Mesenchymal stem cell (in vitro differentiated cells and primary cell): ENCODE measurements at regions not wholly inside any gene's neighbourhood (a gene's known extent, or its start where the extent isn't known, plus 50 kb on each side); places are given as distances from the start of the nearest gene placed in this dataset.

Source experiments
- DNase-seq: peaks from one replicate; pipeline ENCODE4 v3.0.0-alpha.2; 2013
- H2AFZ ChIP-seq: one replicate; pipeline ENCODE4 v1.6.1; 2013; ENCODE audit warnings: low read depth, mild to moderate bottlenecking, control low read depth, inconsistent platforms, low read length, moderate library complexity
- H2AK5ac ChIP-seq: 2 replicates; pipeline ENCODE4 v1.6.1; 2013; ENCODE audit warnings: low read length, moderate library complexity, mild to moderate bottlenecking, inconsistent platforms; ENCODE audit not compliant: severe bottlenecking
- H2BK120ac ChIP-seq: one replicate; pipeline ENCODE4 v1.6.1; 2013; ENCODE audit warnings: low read depth, mild to moderate bottlenecking, inconsistent platforms, low read length, moderate library complexity
- H2BK12ac ChIP-seq, 2 experiments: one replicate each; pipeline ENCODE4 v1.6.1; 2013; ENCODE audit warnings: inconsistent platforms in 2 of 2, low read length in 2 of 2, mild to moderate bottlenecking in 2 of 2, moderate library complexity in 2 of 2, control low read depth in 1 of 2
- H2BK15ac ChIP-seq: one replicate; pipeline ENCODE4 v1.6.1; 2013; ENCODE audit warnings: mild to moderate bottlenecking, low read depth, inconsistent platforms; ENCODE audit not compliant: poor library complexity, severe bottlenecking
- H2BK5ac ChIP-seq: 2 replicates; pipeline ENCODE4 v1.6.1; 2013; ENCODE audit warnings: low read depth, mild to moderate bottlenecking, low read length, control low read depth, inconsistent platforms; ENCODE audit not compliant: poor library complexity, severe bottlenecking
- H3K14ac ChIP-seq, 2 experiments: one replicate each; pipeline ENCODE4 v1.6.1; 2013; ENCODE audit warnings: inconsistent platforms in 2 of 2, low read length in 2 of 2, control low read depth in 1 of 2, mild to moderate bottlenecking in 1 of 2, moderate library complexity in 1 of 2
- H3K18ac ChIP-seq, 2 experiments: one replicate each; pipeline ENCODE4 v1.6.1; 2013; ENCODE audit warnings: inconsistent platforms in 2 of 2, low read length in 2 of 2, control low read depth in 1 of 2, low read depth in 1 of 2, mild to moderate bottlenecking in 1 of 2
- H3K23ac ChIP-seq, 2 experiments: one replicate each; pipeline ENCODE4 v1.6.1; 2013; ENCODE audit warnings: inconsistent platforms in 2 of 2, low read length in 2 of 2, mild to moderate bottlenecking in 2 of 2, moderate library complexity in 2 of 2, control low read depth in 1 of 2
- H3K27ac ChIP-seq: 2 replicates; pipeline ENCODE4 v1.5.1; 2013; ENCODE audit warnings: mild to moderate bottlenecking, moderate library complexity, low read length, control low read depth, inconsistent platforms; ENCODE audit not compliant: poor library complexity, severe bottlenecking
- H3K27me3 ChIP-seq, 2 experiments: 2 replicates each; pipeline versions ENCODE4 v1.6.1 to v1.7.0; 2013; ENCODE audit warnings: low read length in 2 of 2, mild to moderate bottlenecking in 2 of 2, moderate library complexity in 2 of 2, control low read depth in 1 of 2, inconsistent platforms in 1 of 2; ENCODE audit not compliant: control insufficient read depth in 1 of 2, insufficient read depth in 1 of 2
- H3K36me3 ChIP-seq, 2 experiments: 2 replicates each; pipeline versions ENCODE4 v1.6.1 to v1.7.0; 2013; ENCODE audit warnings: low read length in 2 of 2, control low read depth in 1 of 2, inconsistent platforms in 1 of 2, low read depth in 1 of 2, mild to moderate bottlenecking in 1 of 2; ENCODE audit not compliant: insufficient read depth in 2 of 2, control insufficient read depth in 1 of 2
- H3K4ac ChIP-seq, 2 experiments: one replicate each; pipeline ENCODE4 v1.6.1; 2013; ENCODE audit warnings: inconsistent platforms in 2 of 2, low read length in 2 of 2, mild to moderate bottlenecking in 2 of 2, moderate library complexity in 2 of 2, control low read depth in 1 of 2, low read depth in 1 of 2
- H3K4me1 ChIP-seq: 2 replicates; pipeline ENCODE4 v1.6.1; 2013; ENCODE audit warnings: low read depth, low read length, control low read depth; ENCODE audit not compliant: control insufficient read depth, insufficient read depth
- H3K4me2 ChIP-seq: 2 replicates; pipeline ENCODE4 v1.6.1; 2013; ENCODE audit warnings: low read length, mild to moderate bottlenecking, inconsistent platforms; ENCODE audit not compliant: poor library complexity, severe bottlenecking
- H3K4me3 ChIP-seq, 2 experiments: 2 replicates each; pipeline versions ENCODE4 v1.5.1 to v1.7.0; 2013; ENCODE audit warnings: low read length in 2 of 2, mild to moderate bottlenecking in 2 of 2, control low read depth in 1 of 2, low read depth in 1 of 2; ENCODE audit not compliant: insufficient read depth in 1 of 2
- H3K79me1 ChIP-seq: replicated peaks from 2 replicates; pipeline ENCODE4 v1.6.1; 2013; ENCODE audit warnings: mild to moderate bottlenecking, control low read depth, low read length, inconsistent platforms; ENCODE audit not compliant: poor library complexity, severe bottlenecking
- H3K9ac ChIP-seq: 2 replicates; pipeline ENCODE4 v1.7.0; 2013; ENCODE audit warnings: mild to moderate bottlenecking, low read length, moderate library complexity
- H3K9me3 ChIP-seq: 2 replicates; pipeline ENCODE4 v1.7.0; 2013; ENCODE audit warnings: mild to moderate bottlenecking, low read length; ENCODE audit not compliant: control insufficient read depth
- H4K8ac ChIP-seq: one replicate; pipeline ENCODE4 v1.6.1; 2013; ENCODE audit warnings: inconsistent platforms, mild to moderate bottlenecking, low read length, moderate library complexity
- H4K91ac ChIP-seq: one replicate; pipeline ENCODE4 v1.6.1; 2013; ENCODE audit warnings: mild to moderate bottlenecking, low read length, inconsistent platforms
- WGBS: methylation state at CpG from one replicate; pipeline ENCODE4 v1.1.7; 2013; ENCODE audit warnings: mixed read lengths; 5-methylcytosine and 5-hydroxymethylcytosine counted together

- Histone ChIP-seq H3K18ac (no peak overlapping the region), H3K9me3 (no peaks in the 10 kb centered on the region), H4K91ac (no peak overlapping the region), H3K4me3 (no peak overlapping the region), H3K79me1 (no peaks in the 10 kb centered on the region), H3K4me1 (no peaks in the 10 kb centered on the region), H2AFZ (no peak overlapping the region), H2BK12ac (no peak overlapping the region), H3K9ac (no peak overlapping the region), H2BK5ac (no peak overlapping the region), H3K23ac (no peak overlapping the region), H4K8ac (no peak overlapping the region), H2AK5ac (no peak overlapping the region), H3K14ac (no peak overlapping the region), H3K4ac (no peak overlapping the region), H3K27me3 (no peaks in the 10 kb centered on the region), H3K36me3 (no peaks in the 10 kb centered on the region), H2BK120ac (no peak overlapping the region), H2BK15ac (no peak overlapping the region), H3K27ac (no peak overlapping the region), H3K4me2 (no peak overlapping the region)
- WGBS = 84% methylated on average over 9 of the region's 9 CpGs
- DNase-seq = no peak
Measured at GRCh38 chr2:129636692-129637091, 342.8 kb upstream of the RAB6C start.

GRCh38 chr2:129641371-129641770 is 338.1 kb upstream of the RAB6C start:
- no peak overlapping the region for H3K27ac ChIP-seq
- H3K36me3 ChIP-seq = no peaks in the 10 kb centered on the region
- no peaks in the 10 kb centered on the region for H3K9me3 ChIP-seq
- H3K4me1 ChIP-seq = no peaks in the 10 kb centered on the region
- no peak overlapping the region for H3K14ac ChIP-seq
- H2AK5ac ChIP-seq = no peak overlapping the region
- H2BK15ac ChIP-seq = no peak overlapping the region
- no peaks in the 10 kb centered on the region for H3K79me1 ChIP-seq
- no peaks in the 10 kb centered on the region for H3K27me3 ChIP-seq
- no peak overlapping the region for H3K4me3 ChIP-seq
- no peak overlapping the region for H2BK12ac ChIP-seq
- no peak overlapping the region for H3K9ac ChIP-seq
- H3K4ac ChIP-seq = no peak overlapping the region
- no peak overlapping the region for H2BK120ac ChIP-seq
- H3K23ac ChIP-seq = no peak overlapping the region
- WGBS = 28% methylated on average over 2 of the region's 2 CpGs
- H3K18ac ChIP-seq = no peak overlapping the region
- H2AFZ ChIP-seq = no peak overlapping the region
- no peak overlapping the region for H3K4me2 ChIP-seq
- H4K91ac ChIP-seq = no peak overlapping the region
- no peak overlapping the region for H2BK5ac ChIP-seq
- DNase-seq = no peak
- H4K8ac ChIP-seq = no peak overlapping the region

- H3K27me3 ChIP-seq = no peaks in the 10 kb centered on the region
- no peaks in the 10 kb centered on the region for H3K36me3 ChIP-seq
- no peak overlapping the region for H3K4me2 ChIP-seq
- no peaks in the 10 kb centered on the region for H3K79me1 ChIP-seq
- H3K18ac ChIP-seq = no peak overlapping the region
- no peaks in the 10 kb centered on the region for H3K4me1 ChIP-seq
- H2AFZ ChIP-seq = no peak overlapping the region
- no peak overlapping the region for H3K4me3 ChIP-seq
- H3K23ac ChIP-seq = no peak overlapping the region
- no peak overlapping the region for H3K9ac ChIP-seq
- DNase-seq = no peak
- no peak overlapping the region for H2BK12ac ChIP-seq
- H3K9me3 ChIP-seq = peaks cover 3% of the 10 kb centered on the region
- H2BK15ac ChIP-seq = no peak overlapping the region
- H3K4ac ChIP-seq = no peak overlapping the region
- H2BK5ac ChIP-seq = no peak overlapping the region
- no peak overlapping the region for H4K8ac ChIP-seq
- no peak overlapping the region for H3K27ac ChIP-seq
- H4K91ac ChIP-seq = no peak overlapping the region
- 75% methylated on average over 2 of the region's 3 CpGs for WGBS
- H2BK120ac ChIP-seq = no peak overlapping the region
- no peak overlapping the region for H3K14ac ChIP-seq
- H2AK5ac ChIP-seq = no peak overlapping the region
Measured at GRCh38 chr2:129642526-129643043, 336.9 kb upstream of the RAB6C start.

- Histone ChIP-seq H2BK5ac (no peak overlapping the region), H3K36me3 (no peaks in the 10 kb centered on the region), H3K23ac (no peak overlapping the region), H3K79me1 (no peaks in the 10 kb centered on the region), H3K14ac (no peak overlapping the region), H3K4me1 (no peaks in the 10 kb centered on the region), H2AK5ac (no peak overlapping the region), H3K4me2 (no peak overlapping the region), H3K27me3 (no peaks in the 10 kb centered on the region), H3K4me3 (no peak overlapping the region), H3K9ac (no peak overlapping the region), H3K27ac (no peak overlapping the region), H3K9me3 (peaks cover 3% of the 10 kb centered on the region), H4K91ac (no peak overlapping the region), H3K18ac (no peak overlapping the region), H3K4ac (no peak overlapping the region), H4K8ac (no peak overlapping the region), H2BK15ac (no peak overlapping the region), H2BK120ac (no peak overlapping the region), H2BK12ac (no peak overlapping the region), H2AFZ (no peak overlapping the region)
- no peak for DNase-seq
- WGBS = 82% methylated on average over 1 of the region's 1 CpG
Measured at GRCh38 chr2:129645335-129645734, 334.1 kb upstream of the RAB6C start.
